HT-29 (cell line): ENCODE measurements at regions not wholly inside any gene's neighbourhood (a gene's known extent, or its start where the extent isn't known, plus 50 kb on each side); places are given as distances from the start of the nearest gene placed in this dataset.

ENCODE experiments used
- DNase-seq: peaks from one replicate; pipeline ENCODE4 v3.0.0-alpha.2; 2015; ENCODE audit warnings: low spot score

DNA sequence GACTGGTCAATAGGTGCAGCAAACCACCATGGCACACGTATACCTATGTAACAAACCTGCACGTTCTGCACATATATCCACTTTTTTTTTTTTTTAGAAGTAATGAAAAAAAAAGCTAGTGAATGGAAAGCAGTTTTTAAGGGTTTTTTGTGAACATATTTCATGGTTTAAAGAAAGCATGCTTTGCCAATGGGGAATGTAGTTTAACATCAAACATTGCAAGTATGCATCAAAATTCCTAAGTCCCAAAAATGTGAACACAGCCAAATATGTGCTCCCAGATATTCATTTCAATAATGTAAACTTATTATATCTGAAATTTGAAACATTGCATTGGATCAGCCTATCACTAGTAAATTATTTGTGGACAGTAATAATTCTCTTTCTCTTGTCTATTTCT, 710.4 kb upstream of the FLRT2 start:
- DNase-seq = no peak

GRCh38 chr14:84825481-84826251, 704.3 kb upstream of the FLRT2 start:
- DNase-seq = no peak

DNA sequence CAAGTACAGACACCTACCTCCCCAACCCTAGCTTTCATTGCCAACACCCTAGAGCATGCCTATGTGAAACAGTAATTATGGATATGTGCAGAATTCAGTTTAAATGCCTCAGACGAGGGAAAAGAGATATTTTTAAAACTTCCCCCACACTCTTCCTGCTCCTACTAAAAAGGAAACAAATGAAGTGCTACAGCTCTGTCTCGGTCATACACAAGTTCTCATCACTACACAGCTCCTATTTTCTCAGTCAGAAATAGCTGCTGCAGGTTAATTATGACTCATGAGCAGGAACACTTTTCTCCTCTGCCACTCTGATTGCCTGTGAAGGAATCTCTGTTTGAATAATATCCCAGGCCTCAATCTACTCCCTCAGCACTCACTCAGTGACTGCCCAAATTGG, 703.6 kb upstream of the FLRT2 start:
- DNase-seq = no peak

DNA sequence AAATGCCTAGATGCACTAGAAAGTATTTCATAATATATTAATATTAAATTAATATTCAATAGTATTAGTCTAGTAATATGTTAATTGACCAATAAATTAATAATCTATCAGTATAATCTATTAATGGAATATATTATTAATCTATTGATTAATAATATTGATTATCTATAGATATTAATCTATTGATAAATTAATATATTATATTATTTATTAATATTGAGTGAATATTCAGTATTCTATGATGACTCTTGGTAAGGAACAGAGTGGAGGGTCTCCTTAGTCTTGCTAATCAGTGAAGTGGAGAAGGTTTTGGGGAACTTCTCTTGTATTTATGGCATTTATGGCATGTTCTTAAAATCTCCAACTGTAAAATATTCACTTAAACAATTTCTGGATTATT, 679.3 kb upstream of the FLRT2 start:
- no peak for DNase-seq

GRCh38 chr14:84856751-84857534, 673.0 kb upstream of the FLRT2 start:
- no peak for DNase-seq

GRCh38 chr14:84857571-84857970, 672.4 kb upstream of the FLRT2 start:
- DNase-seq = no peak

DNA sequence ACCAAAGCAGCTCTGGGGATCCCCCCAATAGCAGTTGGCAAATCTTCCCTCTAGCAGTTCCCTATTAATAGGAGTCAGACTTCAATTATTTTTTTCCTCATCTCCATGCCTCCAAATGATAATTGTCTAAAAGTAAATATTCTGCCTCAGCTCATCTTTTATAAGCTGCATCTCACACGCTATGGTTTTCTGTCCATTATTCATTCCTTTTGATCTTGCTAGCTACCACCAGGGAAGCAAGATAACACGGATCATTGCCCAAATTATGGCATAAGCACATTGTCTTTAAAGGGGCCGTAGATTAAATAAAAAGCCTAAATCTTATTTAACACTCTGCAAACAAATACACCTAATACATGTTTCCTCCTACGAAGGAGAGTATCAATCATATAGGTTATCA, 670.8 kb upstream of the FLRT2 start:
- DNase-seq = no peak

DNA sequence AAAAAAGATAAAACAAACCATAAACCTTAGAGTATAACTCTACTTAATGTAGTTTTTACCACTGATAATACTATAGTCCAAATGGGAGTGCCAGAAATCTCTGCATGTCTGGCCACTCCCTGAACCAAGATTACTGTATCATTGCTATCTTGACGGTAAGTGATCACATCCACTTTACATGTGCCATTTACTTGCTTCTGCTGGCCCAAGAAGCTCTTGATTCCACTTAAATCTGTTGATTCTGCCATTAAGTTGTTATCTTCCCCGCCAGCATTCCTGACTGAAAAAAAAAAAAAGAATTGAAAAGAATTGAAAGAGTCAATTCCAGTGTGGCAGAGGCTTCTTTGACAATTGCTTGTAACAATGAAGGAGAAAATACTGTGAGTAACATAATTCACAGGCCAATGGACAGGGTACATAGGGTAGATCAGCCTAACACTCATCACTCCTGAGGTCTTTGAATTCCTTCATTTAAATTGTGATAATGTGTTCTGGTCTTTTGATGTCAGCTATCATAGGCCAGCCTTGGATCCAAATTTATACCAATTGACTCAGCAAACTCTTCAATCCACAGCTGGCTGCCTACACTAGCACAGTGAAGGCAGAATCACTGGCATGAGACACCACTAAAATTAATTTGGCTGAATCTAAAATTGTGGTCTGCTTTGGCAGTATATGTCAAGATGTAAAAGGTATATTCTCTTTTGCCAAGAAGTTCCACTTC, 665.2 kb upstream of the FLRT2 start:
- no peak for DNase-seq

GRCh38 chr14:84871734-84872133, 658.2 kb upstream of the FLRT2 start:
- no peak for DNase-seq

DNA sequence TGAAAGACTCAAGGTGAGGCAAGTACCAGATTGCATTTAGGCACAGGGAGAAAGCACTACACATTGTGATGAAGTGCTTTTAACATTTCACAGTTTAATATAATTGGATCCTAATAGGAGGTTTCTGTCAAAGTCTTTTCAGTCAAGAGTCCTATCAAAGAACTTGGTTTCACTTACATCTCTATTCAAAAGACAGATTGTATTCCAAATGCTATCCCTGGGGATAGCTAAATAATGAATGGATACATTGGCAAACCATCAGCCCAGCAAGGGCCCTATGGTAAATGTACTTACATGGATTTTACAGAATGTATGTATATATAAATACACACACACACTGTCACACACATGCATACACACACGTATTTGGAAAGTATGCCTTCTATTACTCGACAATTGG, 655.5 kb upstream of the FLRT2 start:
- DNase-seq = no peak

DNA sequence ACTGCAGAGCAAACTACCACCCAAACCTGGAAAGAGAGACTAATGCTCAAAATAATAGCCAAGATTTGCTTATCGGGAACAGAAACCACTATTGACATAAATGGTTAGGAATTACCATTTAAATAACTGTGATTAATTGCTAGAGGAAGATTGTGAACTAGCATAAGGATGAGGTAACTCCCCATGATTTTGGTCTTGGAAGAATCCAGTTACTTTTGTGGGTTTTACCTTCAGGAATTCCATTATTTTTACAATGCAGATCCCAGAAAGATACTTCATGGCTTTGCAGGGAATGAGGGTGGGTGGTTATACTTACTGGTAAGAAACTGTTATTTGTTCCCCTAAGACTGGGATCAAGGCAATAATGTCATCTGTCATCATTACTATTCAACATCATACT, 652.9 kb upstream of the FLRT2 start:
- no peak for DNase-seq

- DNase-seq = no peak
Measured at GRCh38 chr14:84882830-84883229, 647.1 kb upstream of the FLRT2 start.

DNA sequence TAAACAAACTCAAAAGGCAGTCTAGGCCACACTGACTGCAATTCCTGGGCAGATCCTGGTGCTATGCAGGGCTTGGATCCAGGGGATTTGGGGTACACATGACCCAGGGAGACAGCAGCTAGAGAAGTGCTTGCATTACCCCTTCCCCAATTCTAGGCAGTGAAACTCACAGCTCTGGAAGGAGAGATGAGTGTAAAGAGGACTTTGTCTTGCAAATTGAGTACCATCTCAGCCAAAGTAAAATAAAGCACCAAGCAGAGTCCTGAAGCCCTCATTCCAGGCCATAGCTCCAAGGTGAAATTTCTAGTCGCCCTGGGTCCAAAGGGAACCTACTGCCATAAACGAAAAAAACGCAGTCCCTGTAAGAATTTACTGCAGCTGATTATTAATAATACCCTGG, 644.9 kb upstream of the FLRT2 start:
- no peak for DNase-seq

- no peak for DNase-seq
Measured at GRCh38 chr14:84891404-84891803, 638.5 kb upstream of the FLRT2 start.

DNA sequence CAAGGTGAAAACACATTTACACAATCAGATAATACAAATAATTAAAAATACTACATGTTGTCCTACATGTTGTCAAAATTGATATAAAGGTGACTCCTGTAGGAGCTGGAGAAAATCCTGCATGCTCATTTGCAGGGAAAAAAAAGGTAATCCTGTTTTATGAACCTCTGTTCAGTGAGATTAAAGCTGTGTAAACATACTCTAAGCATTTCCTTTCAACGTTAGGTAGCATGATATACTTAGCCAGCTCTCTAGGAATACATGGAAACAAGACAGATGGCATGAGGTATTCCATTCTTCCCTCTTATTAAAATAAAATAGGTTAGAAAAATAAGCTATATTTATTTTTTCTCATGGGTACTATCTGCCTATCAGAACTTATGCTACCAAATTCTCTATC, 635.7 kb upstream of the FLRT2 start:
- DNase-seq = no peak

- DNase-seq = no peak
Measured at GRCh38 chr14:84922370-84922769, 607.6 kb upstream of the FLRT2 start.

DNA sequence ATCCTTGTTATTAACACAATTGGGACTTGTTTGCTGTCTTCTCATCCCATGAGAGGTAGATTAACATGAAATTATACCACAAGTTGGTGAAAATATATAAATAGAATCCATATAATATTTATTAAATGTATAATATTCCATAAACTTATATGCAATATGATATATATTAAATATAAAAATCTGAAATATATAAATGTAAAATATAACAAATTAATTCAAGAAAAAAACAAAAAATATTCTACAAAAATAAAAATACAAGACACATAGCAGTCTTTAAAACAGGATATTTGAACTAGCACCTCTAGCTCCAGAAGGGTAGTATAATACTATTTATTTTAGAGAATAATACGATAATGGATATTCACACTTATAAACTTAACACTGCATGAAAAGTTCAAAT, 603.3 kb upstream of the FLRT2 start:
- no peak for DNase-seq

DNA sequence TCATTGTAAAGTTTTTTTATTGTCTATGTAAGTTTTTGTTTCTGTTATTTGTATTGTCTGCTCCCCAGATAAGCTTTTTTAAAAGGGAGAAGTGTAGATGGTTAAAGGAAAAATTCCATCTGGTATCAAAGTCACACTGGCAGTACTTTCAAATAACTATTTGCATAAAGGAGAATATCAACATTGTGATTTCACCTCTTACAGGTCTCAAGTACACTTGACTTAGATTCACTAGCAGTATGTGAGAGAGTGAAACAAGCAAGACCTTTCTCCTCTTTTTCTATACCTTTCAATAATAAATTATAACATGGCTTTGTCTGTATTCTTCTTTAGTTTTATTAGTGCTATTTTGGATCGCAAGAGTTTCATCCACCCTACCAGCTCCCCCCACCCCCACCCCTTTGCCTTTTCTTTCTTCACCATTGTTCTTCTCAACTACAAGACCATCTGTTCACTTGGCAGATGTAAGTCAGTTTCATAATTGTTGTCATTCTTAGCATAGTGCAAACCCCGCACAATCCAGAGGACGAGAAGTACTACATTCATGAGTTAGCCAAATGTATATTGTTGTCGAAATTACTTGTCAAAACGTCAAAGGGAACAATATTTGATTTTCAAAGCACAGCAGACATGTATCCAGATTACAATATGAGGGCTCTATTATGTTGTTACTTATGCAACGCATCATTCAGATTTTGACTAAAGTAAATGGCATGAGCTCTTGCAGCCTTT, 602.7 kb upstream of the FLRT2 start:
- DNase-seq = no peak

DNA sequence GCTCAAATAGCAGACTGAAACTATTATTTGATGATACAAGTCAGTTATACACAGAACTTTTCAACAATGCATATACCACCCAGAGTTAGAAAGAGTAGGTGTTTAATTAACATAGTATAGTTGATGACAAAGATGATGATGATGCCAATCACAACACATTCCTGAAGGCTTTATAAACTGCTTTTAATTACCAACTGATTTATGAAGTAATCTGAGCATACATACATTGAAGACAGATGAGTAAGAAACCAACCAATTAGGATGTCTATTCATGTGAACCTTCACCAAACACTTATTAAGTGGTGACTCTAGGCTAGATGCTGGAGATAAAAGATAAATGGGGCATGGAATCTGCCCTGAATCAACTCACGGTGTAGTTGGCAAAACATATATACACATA, 600.9 kb upstream of the FLRT2 start:
- no peak for DNase-seq

- DNase-seq = no peak
Measured at GRCh38 chr14:84929834-84930233, 600.1 kb upstream of the FLRT2 start.

DNA sequence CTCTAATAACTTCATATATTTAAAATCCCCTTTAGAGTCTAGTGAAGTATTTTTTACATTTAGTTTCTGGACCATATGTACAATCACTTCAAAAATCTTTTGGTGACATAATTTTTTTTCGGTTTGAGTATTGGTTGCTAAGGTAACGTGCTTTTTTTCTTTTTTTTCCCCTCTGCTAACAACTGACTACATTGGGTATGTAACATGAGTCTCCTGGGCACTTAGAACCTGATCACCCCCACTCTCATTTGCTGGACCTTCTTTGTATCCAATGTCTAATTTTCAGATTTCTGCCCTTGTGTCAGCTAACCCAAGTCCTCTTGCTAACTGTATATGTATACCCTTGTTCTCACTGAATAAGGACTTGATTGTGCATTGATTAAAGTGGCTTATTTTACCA, 592.9 kb upstream of the FLRT2 start:
- no peak for DNase-seq

GRCh38 chr14:84937449-84937848, 592.5 kb upstream of the FLRT2 start:
- no peak for DNase-seq
